Astrocyte (in vitro differentiated cells and primary cell): ENCODE measurements at regions not wholly inside any gene's neighbourhood (a gene's known extent, or its start where the extent isn't known, plus 50 kb on each side); places are given as distances from the start of the nearest gene placed in this dataset.

Experiments
- DNase-seq: peaks from one replicate; pipeline ENCODE4 v3.0.0-alpha.2; 2010; ENCODE audit warnings: low read depth
- FAIRE-seq: peaks from 2 replicates; lab custom pipeline; 2011; peaks lifted over from hg19 to GRCh38; lab: Jason Lieb, UNC
- H2AFZ ChIP-seq: 2 replicates; pipeline ENCODE4 v1.6.0; 2012; ENCODE audit warnings: low read depth, low read length, inconsistent platforms
- H3K27ac ChIP-seq: 2 replicates; pipeline ENCODE4 v1.5.1; 2011; ENCODE audit warnings: low read depth, low read length, inconsistent platforms
- H3K27me3 ChIP-seq: 2 replicates; pipeline ENCODE4 v1.6.0; 2011; ENCODE audit warnings: low read length, inconsistent platforms; ENCODE audit not compliant: insufficient read depth
- H3K36me3 ChIP-seq: 2 replicates; pipeline ENCODE4 v1.5.1; 2011; ENCODE audit warnings: low read length, inconsistent platforms; ENCODE audit not compliant: insufficient read depth
- H3K4me1 ChIP-seq: 2 replicates; pipeline ENCODE4 v1.5.1; 2011; ENCODE audit warnings: low read length, inconsistent platforms; ENCODE audit not compliant: insufficient read depth
- H3K4me2 ChIP-seq: 2 replicates; pipeline ENCODE4 v1.6.0; 2012; ENCODE audit warnings: low read length, inconsistent platforms
- H3K4me3 ChIP-seq: 2 replicates; pipeline ENCODE4 v1.5.1; 2011; ENCODE audit warnings: low read depth, mild to moderate bottlenecking, low read length, inconsistent platforms; ENCODE audit not compliant: insufficient read depth
- H3K79me2 ChIP-seq: 2 replicates; pipeline ENCODE4 v1.6.0; 2012; ENCODE audit warnings: mild to moderate bottlenecking, low read length, inconsistent platforms; ENCODE audit not compliant: insufficient read depth
- H3K9ac ChIP-seq: 2 replicates; pipeline ENCODE4 v1.6.0; 2012; ENCODE audit warnings: mild to moderate bottlenecking, low read length, inconsistent platforms
- H3K9me3 ChIP-seq: 2 replicates; pipeline ENCODE4 v1.5.1; 2012; ENCODE audit warnings: low read depth, mild to moderate bottlenecking, low read length, inconsistent platforms; ENCODE audit not compliant: insufficient read depth
- H4K20me1 ChIP-seq: 2 replicates; pipeline ENCODE4 v1.6.0; 2012; ENCODE audit warnings: low read length, inconsistent platforms; ENCODE audit not compliant: insufficient read depth
- H3K27ac Mint-ChIP-seq: one replicate; pipeline ENCODE4 v1.8.0; 2021; ENCODE audit warnings: mild to moderate bottlenecking, mixed read lengths; ENCODE audit not compliant: unreplicated experiment
- H3K27me3 Mint-ChIP-seq: one replicate; pipeline ENCODE4 v1.8.0; 2021; ENCODE audit warnings: low read depth, mixed read lengths; ENCODE audit not compliant: unreplicated experiment
- H3K36me3 Mint-ChIP-seq: one replicate; pipeline ENCODE4 v1.8.0; 2021; ENCODE audit warnings: low read depth, mixed read lengths; ENCODE audit not compliant: unreplicated experiment
- H3K4me1 Mint-ChIP-seq: one replicate; pipeline ENCODE4 v1.8.0; 2021; ENCODE audit warnings: low read depth, mixed read lengths; ENCODE audit not compliant: unreplicated experiment
- H3K4me3 Mint-ChIP-seq: one replicate; pipeline ENCODE4 v1.8.0; 2021; ENCODE audit warnings: mild to moderate bottlenecking, moderate library complexity, mixed read lengths; ENCODE audit not compliant: unreplicated experiment
- H3K9me3 Mint-ChIP-seq: one replicate; pipeline ENCODE4 v1.8.0; 2021; ENCODE audit warnings: mild to moderate bottlenecking, mixed read lengths; ENCODE audit not compliant: unreplicated experiment
- EZH2 ChIP-seq: IDR thresholded peaks from 2 replicates; pipeline ENCODE4 v1.6.1; 2012; ENCODE audit warnings: mild to moderate bottlenecking, low read length, inconsistent platforms; ENCODE audit not compliant: insufficient read depth
- TF ChIP-seq, protein P1 (sequence below): IDR thresholded peaks from 2 replicates; pipeline ENCODE4 v1.5.1; 2011; ENCODE audit warnings: low read depth, mild to moderate bottlenecking, inconsistent platforms, low read length, moderate library complexity; ENCODE audit not compliant: insufficient read depth

- Histone ChIP-seq H2AFZ (no peak overlapping the region), H3K4me3 (no peak overlapping the region), H3K4me2 (no peak overlapping the region), H3K27ac (no peak overlapping the region), H3K9me3 (no peaks in the 10 kb centered on the region), H3K4me1 (no peaks in the 10 kb centered on the region), H3K79me2 (no peaks in the 10 kb centered on the region), H3K36me3 (no peaks in the 10 kb centered on the region), H3K27me3 (no peaks in the 10 kb centered on the region), H4K20me1 (no peaks in the 10 kb centered on the region), H3K9ac (no peak overlapping the region)
- Mint-ChIP-seq H3K4me1 (no peaks in the 10 kb centered on the region), H3K4me3 (no peak overlapping the region), H3K9me3 (peaks cover 1% of the 10 kb centered on the region), H3K27me3 (peaks cover 44% of the 10 kb centered on the region), H3K36me3 (peaks cover 2% of the 10 kb centered on the region), H3K27ac (no peak overlapping the region)
- FAIRE-seq (no peak), DNase-seq (no peak)
- no peak for TF ChIP-seq EZH2
- TF ChIP-seq, protein P1, sequence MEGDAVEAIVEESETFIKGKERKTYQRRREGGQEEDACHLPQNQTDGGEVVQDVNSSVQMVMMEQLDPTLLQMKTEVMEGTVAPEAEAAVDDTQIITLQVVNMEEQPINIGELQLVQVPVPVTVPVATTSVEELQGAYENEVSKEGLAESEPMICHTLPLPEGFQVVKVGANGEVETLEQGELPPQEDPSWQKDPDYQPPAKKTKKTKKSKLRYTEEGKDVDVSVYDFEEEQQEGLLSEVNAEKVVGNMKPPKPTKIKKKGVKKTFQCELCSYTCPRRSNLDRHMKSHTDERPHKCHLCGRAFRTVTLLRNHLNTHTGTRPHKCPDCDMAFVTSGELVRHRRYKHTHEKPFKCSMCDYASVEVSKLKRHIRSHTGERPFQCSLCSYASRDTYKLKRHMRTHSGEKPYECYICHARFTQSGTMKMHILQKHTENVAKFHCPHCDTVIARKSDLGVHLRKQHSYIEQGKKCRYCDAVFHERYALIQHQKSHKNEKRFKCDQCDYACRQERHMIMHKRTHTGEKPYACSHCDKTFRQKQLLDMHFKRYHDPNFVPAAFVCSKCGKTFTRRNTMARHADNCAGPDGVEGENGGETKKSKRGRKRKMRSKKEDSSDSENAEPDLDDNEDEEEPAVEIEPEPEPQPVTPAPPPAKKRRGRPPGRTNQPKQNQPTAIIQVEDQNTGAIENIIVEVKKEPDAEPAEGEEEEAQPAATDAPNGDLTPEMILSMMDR: no peak
Observed at GRCh38 chr6:167394820-167395219, 69.9 kb downstream of the TTLL2 start.

GRCh38 chr6:167396068-167396658, 71.3 kb downstream of the TTLL2 start:
- no peak overlapping the region for H3K4me3 ChIP-seq
- H2AFZ ChIP-seq: no peak overlapping the region
- no peak overlapping the region for H3K4me2 ChIP-seq
- Mint-ChIP-seq H3K27ac (no peak overlapping the region), H3K9me3 (peaks cover 1% of the 10 kb centered on the region), H3K27me3 (peaks cover 56% of the 10 kb centered on the region), H3K4me1 (no peaks in the 10 kb centered on the region), H3K4me3 (no peak overlapping the region), H3K36me3 (peaks cover 2% of the 10 kb centered on the region)
- H4K20me1 ChIP-seq: no peaks in the 10 kb centered on the region
- H3K9ac ChIP-seq: no peak overlapping the region
- no peaks in the 10 kb centered on the region for H3K4me1 ChIP-seq
- H3K36me3 ChIP-seq: no peaks in the 10 kb centered on the region
- H3K79me2 ChIP-seq: no peaks in the 10 kb centered on the region
- DNase-seq: no peak
- no peak overlapping the region for H3K27ac ChIP-seq
- FAIRE-seq: no peak
- no peaks in the 10 kb centered on the region for H3K9me3 ChIP-seq
- TF ChIP-seq, protein P1: no peak
- TF ChIP-seq EZH2: no peak
- no peaks in the 10 kb centered on the region for H3K27me3 ChIP-seq
